IPS DF 6.9 (cell line): ENCODE measurements at regions not wholly inside any gene's neighbourhood (a gene's known extent, or its start where the extent isn't known, plus 50 kb on each side); places are given as distances from the start of the nearest gene placed in this dataset.

ENCODE experiments used
- DNase-seq: peaks from one replicate; pipeline ENCODE4 v3.0.0-alpha.2; 2013; ENCODE audit warnings: low read depth, low spot score
- H3K27ac ChIP-seq: one replicate; pipeline ENCODE4 v1.5.1; 2013; ENCODE audit warnings: low read length, control low read depth
- H3K27me3 ChIP-seq: 2 replicates; pipeline ENCODE4 v1.6.1; 2013; ENCODE audit warnings: mild to moderate bottlenecking, low read length; ENCODE audit not compliant: control insufficient read depth, insufficient read depth
- H3K36me3 ChIP-seq: 2 replicates; pipeline ENCODE4 v1.6.1; 2013; ENCODE audit warnings: low read length; ENCODE audit not compliant: control insufficient read depth, insufficient read depth
- H3K4me1 ChIP-seq: 2 replicates; pipeline ENCODE4 v1.6.1; 2013; ENCODE audit warnings: low read length; ENCODE audit not compliant: control insufficient read depth, insufficient read depth
- H3K4me3 ChIP-seq: 2 replicates; pipeline ENCODE4 v1.5.1; 2013; ENCODE audit warnings: mild to moderate bottlenecking, low read length
- H3K9me3 ChIP-seq: 2 replicates; pipeline ENCODE4 v1.6.1; 2013; ENCODE audit warnings: low read length, inconsistent platforms; ENCODE audit not compliant: control insufficient read depth, insufficient read depth
- WGBS: extraction: QIAGEN DNeasy Blood & Tissue Kit; methylation state at CpG from one replicate; pipeline ENCODE4 v1.1.7; 2013; ENCODE audit warnings: mixed read lengths, missing lambda C conversion rate; ENCODE audit not compliant: insufficient read length, insufficient coverage; 5-methylcytosine and 5-hydroxymethylcytosine counted together

- no peaks in the 10 kb centered on the region for H3K27me3 ChIP-seq
- H3K36me3 ChIP-seq, result no peaks in the 10 kb centered on the region; the same call in 1 of the 2 replicates
- no peaks in the 10 kb centered on the region for H3K4me1 ChIP-seq
- peaks cover 39% of the 10 kb centered on the region for H3K9me3 ChIP-seq
- no CpG with 5 or more reads among the region's 23 CpGs for WGBS
- H3K27ac ChIP-seq, result no peak overlapping the region
- no peak overlapping the region for H3K4me3 ChIP-seq
- no peak for DNase-seq
These were observed 271.7 kb upstream of the C1orf174 start for GRCh38 chr1:4171480-4172450.

- no CpG with 5 or more reads among the region's 16 CpGs for WGBS
- Histone ChIP-seq H3K4me1 (no peaks in the 10 kb centered on the region), H3K36me3 (no peaks in the 10 kb centered on the region; the same call in 1 of the 2 replicates), H3K9me3 (peaks cover 36% of the 10 kb centered on the region), H3K4me3 (no peak overlapping the region), H3K27ac (no peak overlapping the region), H3K27me3 (no peaks in the 10 kb centered on the region)
- DNase-seq, result no peak
These were observed 272.9 kb upstream of the C1orf174 start for GRCh38 chr1:4172644-4173599.

DNA sequence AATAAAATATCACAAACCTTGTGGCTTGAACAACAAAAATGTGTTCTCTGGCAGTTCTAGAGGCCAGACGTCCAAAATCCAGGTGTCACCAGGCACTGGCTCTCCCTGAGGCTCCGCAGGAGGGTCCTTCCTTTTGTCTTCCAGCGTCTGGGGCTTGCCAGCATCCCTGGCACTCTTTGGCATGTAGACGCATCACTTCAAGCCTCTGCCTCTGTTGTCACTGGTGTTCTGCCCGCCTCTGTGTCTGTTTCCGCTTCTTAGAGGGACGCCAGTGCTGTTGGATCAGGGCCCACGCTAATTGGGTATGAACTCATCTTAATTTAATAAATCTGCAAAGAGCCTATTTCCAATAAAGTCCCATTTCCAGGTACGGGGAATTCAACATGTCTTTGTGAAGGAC is 273.7 kb upstream of the C1orf174 start:
- WGBS, result no CpG with 5 or more reads among the region's 9 CpGs

GRCh38 chr1:4174291-4175200 is 274.5 kb upstream of the C1orf174 start:
- Histone ChIP-seq H3K27ac (no peak overlapping the region), H3K4me1 (no peaks in the 10 kb centered on the region), H3K36me3 (no peaks in the 10 kb centered on the region; the same call in 1 of the 2 replicates), H3K9me3 (peaks cover 31% of the 10 kb centered on the region), H3K4me3 (no peak overlapping the region), H3K27me3 (no peaks in the 10 kb centered on the region)
- no peak for DNase-seq
- no CpG with 5 or more reads among the region's 21 CpGs for WGBS

More for the DNA sequence above, 273.7 kb upstream of the C1orf174 start:
- Histone ChIP-seq H3K4me3 (no peak overlapping the region), H3K36me3 (no peaks in the 10 kb centered on the region; the same call in 1 of the 2 replicates), H3K9me3 (peaks cover 35% of the 10 kb centered on the region), H3K27ac (no peak overlapping the region), H3K4me1 (no peaks in the 10 kb centered on the region), H3K27me3 (no peaks in the 10 kb centered on the region)
- DNase-seq, result no peak

GRCh38 chr1:4175566-4176405 is 275.7 kb upstream of the C1orf174 start:
- Histone ChIP-seq H3K9me3 (peaks cover 31% of the 10 kb centered on the region), H3K4me3 (no peak overlapping the region), H3K27me3 (no peaks in the 10 kb centered on the region), H3K27ac (no peak overlapping the region), H3K4me1 (no peaks in the 10 kb centered on the region), H3K36me3 (no peaks in the 10 kb centered on the region)
- WGBS, result no CpG with 5 or more reads among the region's 10 CpGs
- no peak for DNase-seq

- Histone ChIP-seq H3K36me3 (no peaks in the 10 kb centered on the region), H3K27ac (no peak overlapping the region), H3K9me3 (peaks cover 28% of the 10 kb centered on the region), H3K4me1 (no peaks in the 10 kb centered on the region), H3K4me3 (no peak overlapping the region), H3K27me3 (no peaks in the 10 kb centered on the region)
- no CpG with 5 or more reads among the region's 3 CpGs for WGBS
- DNase-seq, result no peak
These were observed 276.8 kb upstream of the C1orf174 start for GRCh38 chr1:4176841-4177240.

- no peaks in the 10 kb centered on the region for H3K27me3 ChIP-seq
- peaks cover 25% of the 10 kb centered on the region for H3K9me3 ChIP-seq
- WGBS, result no CpG with 5 or more reads among the region's 21 CpGs
- DNase-seq, result no peak
- H3K4me3 ChIP-seq, result no peak overlapping the region
- no peaks in the 10 kb centered on the region for H3K4me1 ChIP-seq
- H3K36me3 ChIP-seq, result no peaks in the 10 kb centered on the region
- H3K27ac ChIP-seq, result no peak overlapping the region
These were observed 277.5 kb upstream of the C1orf174 start for GRCh38 chr1:4177425-4178150.

DNA sequence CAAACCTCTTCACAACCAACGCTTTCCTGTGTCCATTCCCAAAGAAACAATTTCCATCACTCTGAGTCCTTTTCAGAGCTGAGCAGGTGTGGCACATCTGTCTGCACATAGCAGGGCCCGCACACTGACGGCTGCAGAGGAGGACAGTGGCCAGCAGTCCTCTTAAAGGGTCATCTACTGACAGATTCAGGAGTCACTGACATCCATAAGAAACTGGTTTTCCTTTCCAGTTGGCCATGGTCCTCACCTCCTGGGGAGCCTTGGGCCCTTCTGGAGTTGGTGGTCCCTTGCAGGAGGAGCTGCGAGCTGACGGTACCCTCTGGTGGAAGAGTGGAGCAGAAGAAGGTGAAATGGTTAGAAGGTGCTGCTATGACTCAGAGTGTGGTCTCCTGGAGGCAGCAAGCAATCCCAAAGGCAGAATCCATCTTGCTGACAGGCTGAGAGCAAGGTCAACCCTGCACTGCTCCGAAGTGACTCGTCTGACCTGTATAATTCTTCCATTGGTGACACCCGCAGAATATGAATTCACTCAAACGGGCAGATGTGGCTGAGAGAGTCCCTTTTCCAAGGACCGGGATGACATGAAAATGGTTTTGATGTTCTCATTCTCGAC is 278.5 kb upstream of the C1orf174 start:
- H3K9me3 ChIP-seq, result peaks cover 19% of the 10 kb centered on the region
- H3K4me3 ChIP-seq, result no peak overlapping the region
- H3K27me3 ChIP-seq, result no peaks in the 10 kb centered on the region
- no peak for DNase-seq
- no peaks in the 10 kb centered on the region for H3K36me3 ChIP-seq
- H3K4me1 ChIP-seq, result no peaks in the 10 kb centered on the region
- no peak overlapping the region for H3K27ac ChIP-seq
- WGBS, result no CpG with 5 or more reads among the region's 11 CpGs
